B cell (primary cell): ENCODE measurements at regions not wholly inside any gene's neighbourhood (a gene's known extent, or its start where the extent isn't known, plus 50 kb on each side); places are given as distances from the start of the nearest gene placed in this dataset.

Experiments used
- EZH2 ChIP-seq: IDR thresholded peaks from 2 replicates; pipeline ENCODE4 v1.6.1; 2012; ENCODE audit warnings: borderline replicate concordance, low read depth, mild to moderate bottlenecking, moderate library complexity, low read length; ENCODE audit not compliant: insufficient read depth, poor library complexity, severe bottlenecking
- TF ChIP-seq, protein P1 (sequence below): fragments of 200-600 bp; IDR thresholded peaks from one replicate; pipeline ENCODE4 v1.8.0; 2022; ENCODE audit warnings: antibody characterized with exemption, mild to moderate bottlenecking

DNA sequence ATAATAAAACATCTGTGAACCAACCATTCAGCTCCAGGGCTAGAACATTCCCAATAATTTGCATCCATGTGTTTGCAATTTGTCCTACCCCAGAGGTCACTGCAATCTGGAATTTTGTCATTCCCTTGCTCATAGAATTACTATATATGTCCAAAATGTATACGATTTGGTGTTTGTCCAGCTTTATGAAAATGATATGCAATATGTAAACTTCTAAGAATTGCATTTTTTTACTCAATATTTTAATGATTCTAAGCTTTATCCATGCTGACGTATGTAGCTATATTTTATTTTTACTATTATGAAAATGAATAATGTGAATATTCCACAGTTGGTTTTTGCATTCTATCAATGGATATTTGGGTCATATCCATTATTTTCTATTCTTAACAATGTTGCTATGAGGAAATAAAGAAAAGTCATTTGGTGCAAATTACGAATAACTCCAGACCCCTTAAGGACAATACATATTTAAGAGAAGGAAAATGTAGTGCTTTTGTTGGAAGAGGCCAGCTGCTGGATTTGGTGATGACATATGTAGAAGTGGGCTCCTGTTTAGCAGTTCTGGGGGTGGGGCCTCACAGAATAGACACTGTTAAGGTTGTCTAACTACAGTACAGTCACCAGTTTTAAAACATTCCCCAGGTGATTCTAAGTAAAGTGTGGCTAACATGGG is 139.4 kb downstream of the SLC38A4 start:
- TF ChIP-seq, protein P1, sequence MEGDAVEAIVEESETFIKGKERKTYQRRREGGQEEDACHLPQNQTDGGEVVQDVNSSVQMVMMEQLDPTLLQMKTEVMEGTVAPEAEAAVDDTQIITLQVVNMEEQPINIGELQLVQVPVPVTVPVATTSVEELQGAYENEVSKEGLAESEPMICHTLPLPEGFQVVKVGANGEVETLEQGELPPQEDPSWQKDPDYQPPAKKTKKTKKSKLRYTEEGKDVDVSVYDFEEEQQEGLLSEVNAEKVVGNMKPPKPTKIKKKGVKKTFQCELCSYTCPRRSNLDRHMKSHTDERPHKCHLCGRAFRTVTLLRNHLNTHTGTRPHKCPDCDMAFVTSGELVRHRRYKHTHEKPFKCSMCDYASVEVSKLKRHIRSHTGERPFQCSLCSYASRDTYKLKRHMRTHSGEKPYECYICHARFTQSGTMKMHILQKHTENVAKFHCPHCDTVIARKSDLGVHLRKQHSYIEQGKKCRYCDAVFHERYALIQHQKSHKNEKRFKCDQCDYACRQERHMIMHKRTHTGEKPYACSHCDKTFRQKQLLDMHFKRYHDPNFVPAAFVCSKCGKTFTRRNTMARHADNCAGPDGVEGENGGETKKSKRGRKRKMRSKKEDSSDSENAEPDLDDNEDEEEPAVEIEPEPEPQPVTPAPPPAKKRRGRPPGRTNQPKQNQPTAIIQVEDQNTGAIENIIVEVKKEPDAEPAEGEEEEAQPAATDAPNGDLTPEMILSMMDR: no peak
- TF ChIP-seq EZH2: no peak
